Activated T-helper 2 cell treated with anti-CD3 and anti-CD28 coated beads, Interferon-gamma antibody, Interleukin-2, Interleukin-4, amounts not matched to agents 10 μg/mL and 5 μg/mL and 100 μg/mL, durations not matched to agents 14 hours and 24 hours and 36 hours (primary cell): ENCODE measurements at regions not wholly inside any gene's neighbourhood (a gene's known extent, or its start where the extent isn't known, plus 50 kb on each side); places are given as distances from the start of the nearest gene placed in this dataset.
"Not testable (repeated sequence)": the region's sequence is repeated elsewhere in the genome, so short reads cannot be mapped to it uniquely, and the experiment has no call there.

Experiments
- DNase-seq: peaks from one replicate; pipeline ENCODE4 v3.0.0; 2021; ENCODE audit warnings: low spot score
- H3K27ac Mint-ChIP-seq: one replicate; pipeline ENCODE4 v1.8.0; 2021; ENCODE audit warnings: mixed read lengths
- H3K27me3 Mint-ChIP-seq: one replicate; pipeline ENCODE4 v1.8.0; 2021; ENCODE audit warnings: low read depth, mixed read lengths
- H3K36me3 Mint-ChIP-seq: one replicate; pipeline ENCODE4 v1.8.0; 2021; ENCODE audit warnings: low read depth, mixed read lengths
- H3K4me1 Mint-ChIP-seq: one replicate; pipeline ENCODE4 v1.8.0; 2021; ENCODE audit warnings: low read depth, mixed read lengths
- H3K4me3 Mint-ChIP-seq: one replicate; pipeline ENCODE4 v1.8.0; 2021; ENCODE audit warnings: low read depth, mild to moderate bottlenecking, moderate library complexity, mixed read lengths
- H3K9me3 Mint-ChIP-seq: one replicate; pipeline ENCODE4 v1.8.0; 2021; ENCODE audit warnings: mixed read lengths
- intact Hi-C: fragments of 100-400 bp; cut with micrococcal nuclease; formaldehyde crosslinking; loops from one replicate; pipeline ENCODE4 v1.15.1; 2023

- DNase-seq, intact Hi-C loops, H3K27me3 Mint-ChIP-seq, H3K4me3 Mint-ChIP-seq, H3K27ac Mint-ChIP-seq, H3K36me3 Mint-ChIP-seq, H3K4me1 Mint-ChIP-seq, H3K9me3 Mint-ChIP-seq: not testable (repeated sequence)
Measured at GRCh38 chr6:51052716-51053115, 234.0 kb downstream of the TFAP2B start.

- DNase-seq, H3K27me3 Mint-ChIP-seq, H3K4me1 Mint-ChIP-seq, H3K27ac Mint-ChIP-seq, H3K4me3 Mint-ChIP-seq, H3K9me3 Mint-ChIP-seq, intact Hi-C loops, H3K36me3 Mint-ChIP-seq: not testable (repeated sequence)
Measured at GRCh38 chr6:51055316-51055715, 236.6 kb downstream of the TFAP2B start.

GRCh38 chr6:51057296-51057695 is 238.6 kb downstream of the TFAP2B start:
- no peak overlapping the region for H3K4me3 Mint-ChIP-seq
- no peaks in the 10 kb centered on the region for H3K27me3 Mint-ChIP-seq
- no peaks in the 10 kb centered on the region for H3K4me1 Mint-ChIP-seq
- intact Hi-C loops, result no loop called here
- no peak for DNase-seq
- H3K36me3 Mint-ChIP-seq, result no peaks in the 10 kb centered on the region
- no peak overlapping the region for H3K27ac Mint-ChIP-seq
- peaks cover 5% of the 10 kb centered on the region for H3K9me3 Mint-ChIP-seq

GRCh38 chr6:51060262-51060762 is 241.6 kb downstream of the TFAP2B start:
- DNase-seq, result no peak
- intact Hi-C loops, result no loop called here
- no peaks in the 10 kb centered on the region for H3K4me1 Mint-ChIP-seq
- H3K36me3 Mint-ChIP-seq, result no peaks in the 10 kb centered on the region
- H3K4me3 Mint-ChIP-seq, result no peak overlapping the region
- no peaks in the 10 kb centered on the region for H3K27me3 Mint-ChIP-seq
- no peak overlapping the region for H3K27ac Mint-ChIP-seq
- no peaks in the 10 kb centered on the region for H3K9me3 Mint-ChIP-seq

- intact Hi-C loops, result no loop called here
- Mint-ChIP-seq H3K4me1 (no peaks in the 10 kb centered on the region), H3K27me3 (no peaks in the 10 kb centered on the region), H3K4me3 (no peak overlapping the region), H3K36me3 (no peaks in the 10 kb centered on the region), H3K9me3 (no peaks in the 10 kb centered on the region), H3K27ac (no peak overlapping the region)
- DNase-seq, result no peak
Measured at GRCh38 chr6:51062166-51062722, 243.6 kb downstream of the TFAP2B start.

GRCh38 chr6:51077821-51078518 is 259.3 kb downstream of the TFAP2B start:
- intact Hi-C loops, result no loop called here
- H3K36me3 Mint-ChIP-seq, result no peaks in the 10 kb centered on the region
- no peaks in the 10 kb centered on the region for H3K4me1 Mint-ChIP-seq
- H3K9me3 Mint-ChIP-seq, result peaks cover 6% of the 10 kb centered on the region
- H3K4me3 Mint-ChIP-seq, result no peak overlapping the region
- no peak for DNase-seq
- H3K27me3 Mint-ChIP-seq, result no peaks in the 10 kb centered on the region
- no peak overlapping the region for H3K27ac Mint-ChIP-seq

GRCh38 chr6:51090343-51090742 is 271.7 kb downstream of the TFAP2B start:
- H3K36me3 Mint-ChIP-seq, result no peaks in the 10 kb centered on the region
- H3K27me3 Mint-ChIP-seq, result no peaks in the 10 kb centered on the region
- no peak overlapping the region for H3K4me3 Mint-ChIP-seq
- no peak for DNase-seq
- H3K4me1 Mint-ChIP-seq, result no peaks in the 10 kb centered on the region
- H3K9me3 Mint-ChIP-seq, result peaks cover 28% of the 10 kb centered on the region
- intact Hi-C loops, result no loop called here
- no peak overlapping the region for H3K27ac Mint-ChIP-seq

GRCh38 chr6:51093871-51094270 is 275.2 kb downstream of the TFAP2B start:
- intact Hi-C loops, result no loop called here
- no peak for DNase-seq
- H3K4me3 Mint-ChIP-seq, result no peak overlapping the region
- no peak overlapping the region for H3K27ac Mint-ChIP-seq
- H3K36me3 Mint-ChIP-seq, result no peaks in the 10 kb centered on the region
- H3K4me1 Mint-ChIP-seq, result no peaks in the 10 kb centered on the region
- H3K27me3 Mint-ChIP-seq, result no peaks in the 10 kb centered on the region
- peaks cover 32% of the 10 kb centered on the region for H3K9me3 Mint-ChIP-seq

- H3K4me1 Mint-ChIP-seq, result no peaks in the 10 kb centered on the region
- no peak for DNase-seq
- H3K27me3 Mint-ChIP-seq, result no peaks in the 10 kb centered on the region
- no peak overlapping the region for H3K27ac Mint-ChIP-seq
- peaks cover 32% of the 10 kb centered on the region for H3K9me3 Mint-ChIP-seq
- no peaks in the 10 kb centered on the region for H3K36me3 Mint-ChIP-seq
- no peak overlapping the region for H3K4me3 Mint-ChIP-seq
- intact Hi-C loops, result no loop called here
Measured at GRCh38 chr6:51094271-51094670, 275.6 kb downstream of the TFAP2B start.

- Mint-ChIP-seq H3K27ac (no peak overlapping the region), H3K9me3 (peaks cover 15% of the 10 kb centered on the region)
- intact Hi-C loops, result no loop called here
Measured at GRCh38 chr6:51098246-51098645, 279.6 kb downstream of the TFAP2B start.

GRCh38 chr6:51098791-51099190 is 280.1 kb downstream of the TFAP2B start:
- no peak overlapping the region for H3K27ac Mint-ChIP-seq
- no peaks in the 10 kb centered on the region for H3K27me3 Mint-ChIP-seq
- no peaks in the 10 kb centered on the region for H3K4me1 Mint-ChIP-seq
- no peak overlapping the region for H3K4me3 Mint-ChIP-seq
- H3K9me3 Mint-ChIP-seq, result peaks cover 15% of the 10 kb centered on the region
- intact Hi-C loops, result no loop called here
- DNase-seq, result no peak
- no peaks in the 10 kb centered on the region for H3K36me3 Mint-ChIP-seq

More at GRCh38 chr6:51098246-51098645, 279.6 kb downstream of the TFAP2B start:
- H3K4me3 Mint-ChIP-seq, result no peak overlapping the region
- no peaks in the 10 kb centered on the region for H3K36me3 Mint-ChIP-seq
- no peaks in the 10 kb centered on the region for H3K27me3 Mint-ChIP-seq
- no peak for DNase-seq
- no peaks in the 10 kb centered on the region for H3K4me1 Mint-ChIP-seq

GRCh38 chr6:51099201-51099600 is 280.5 kb downstream of the TFAP2B start:
- Mint-ChIP-seq H3K4me1 (no peaks in the 10 kb centered on the region), H3K27ac (no peak overlapping the region), H3K27me3 (no peaks in the 10 kb centered on the region), H3K4me3 (no peak overlapping the region), H3K36me3 (no peaks in the 10 kb centered on the region), H3K9me3 (peaks cover 16% of the 10 kb centered on the region)
- no peak for DNase-seq
- intact Hi-C loops, result no loop called here

- no peak for DNase-seq
- intact Hi-C loops, result no loop called here
- H3K36me3 Mint-ChIP-seq, result no peaks in the 10 kb centered on the region
- peaks cover 15% of the 10 kb centered on the region for H3K9me3 Mint-ChIP-seq
- no peak overlapping the region for H3K4me3 Mint-ChIP-seq
- no peak overlapping the region for H3K27ac Mint-ChIP-seq
- H3K4me1 Mint-ChIP-seq, result no peaks in the 10 kb centered on the region
- no peaks in the 10 kb centered on the region for H3K27me3 Mint-ChIP-seq
Measured at GRCh38 chr6:51105357-51105756, 286.7 kb downstream of the TFAP2B start.
